ENCODE measurements at regions not wholly inside any gene's neighbourhood (a gene's known extent, or its start where the extent isn't known, plus 50 kb on each side); places are given as distances from the start of the nearest gene placed in this dataset.

DNA sequence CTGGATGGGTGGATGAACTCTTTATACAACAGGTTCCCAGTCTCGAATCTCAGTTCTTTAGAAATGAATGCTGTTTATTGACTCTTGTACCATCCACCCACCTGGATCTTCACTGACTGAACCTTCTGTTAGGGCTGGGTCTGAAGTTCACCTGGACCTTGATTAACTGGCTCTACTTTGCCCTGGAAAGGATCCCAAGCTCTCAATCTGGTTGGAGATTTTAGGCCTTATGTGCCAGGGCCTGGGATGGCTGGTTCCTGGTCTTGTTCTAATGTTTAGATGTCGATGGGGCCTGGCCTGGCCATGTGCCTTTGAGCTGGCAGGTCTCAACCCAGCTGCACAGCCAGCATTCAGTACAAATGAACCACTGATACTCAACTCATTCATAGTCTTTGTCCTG lies 76.5 kb upstream of the MED13L start:
- Histone ChIP-seq H3K4me1 (ENCODE audit: control insufficient read depth in 4 of 4, insufficient read depth in 4 of 4, low read length in 3 of 4) (peaks cover 5 to 33% (median 27%) of the 10 kb centered on the region in 4 donors), H3K9ac (ENCODE audit: low read depth in 1 of 2, low read length in 2 of 2) (no peak overlapping the region), H3K27ac (ENCODE audit: low read depth in 1 of 2, low read length in 2 of 2) (peak overlapping the region; percentile 51 to 66), H3K27me3 (ENCODE audit: control insufficient read depth in 4 of 4, insufficient read depth in 4 of 4, low read length in 3 of 4) (no peaks in the 10 kb centered on the region), H3K9me3 (ENCODE audit: control insufficient read depth in 4 of 4, low read length in 3 of 4) (no peaks in the 10 kb centered on the region), H3K4me3 (ENCODE audit: low read depth in 1 of 3, low read length in 3 of 3) (no peak overlapping the region), H3K36me3 (ENCODE audit: control insufficient read depth in 4 of 4, insufficient read depth in 3 of 4, low read depth in 1 of 4, low read length in 3 of 4) (no peaks in the 10 kb centered on the region)
- WGBS = 39% methylated on average over 2 of the region's 2 CpGs
- DNase-seq (ENCODE audit: low spot score) = no peak
- TF ChIP-seq NR2F2 (IDR thresholded peaks at IDR 0.05) (no peak), EGR1 (IDR thresholded peaks at IDR 0.05; ENCODE audit: low read depth in 2 of 2) (peak; percentile 65 to 93), HNF4A (conservative IDR thresholded peaks at IDR 0.05) (peak; percentile 98), HNF4G (IDR thresholded peaks at IDR 0.05) (peak; percentile 93), SP1 (IDR thresholded peaks at IDR 0.05) (peak; percentile 92), GABPA (IDR thresholded peaks at IDR 0.05 in 1 of 2, conservative IDR thresholded peaks at IDR 0.05 in 1 of 2) (no peak), FOXA2 (IDR thresholded peaks at IDR 0.05) (peak; percentile 77), YY1 (IDR thresholded peaks at IDR 0.05) (peak; percentile 72), RAD21 (IDR thresholded peaks at IDR 0.05) (peak; percentile 48 to 68), FOXA1 (IDR thresholded peaks at IDR 0.05) (peak; percentile 66), JUND (IDR thresholded peaks at IDR 0.05) (peak; percentile 34 to 87), RXRA (IDR thresholded peaks at IDR 0.05) (peak; percentile 84 to 89)
- TF ChIP-seq, protein P1, sequence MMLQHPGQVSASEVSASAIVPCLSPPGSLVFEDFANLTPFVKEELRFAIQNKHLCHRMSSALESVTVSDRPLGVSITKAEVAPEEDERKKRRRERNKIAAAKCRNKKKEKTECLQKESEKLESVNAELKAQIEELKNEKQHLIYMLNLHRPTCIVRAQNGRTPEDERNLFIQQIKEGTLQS (IDR thresholded peaks at IDR 0.05) = no peak
- TF ChIP-seq, protein P2, sequence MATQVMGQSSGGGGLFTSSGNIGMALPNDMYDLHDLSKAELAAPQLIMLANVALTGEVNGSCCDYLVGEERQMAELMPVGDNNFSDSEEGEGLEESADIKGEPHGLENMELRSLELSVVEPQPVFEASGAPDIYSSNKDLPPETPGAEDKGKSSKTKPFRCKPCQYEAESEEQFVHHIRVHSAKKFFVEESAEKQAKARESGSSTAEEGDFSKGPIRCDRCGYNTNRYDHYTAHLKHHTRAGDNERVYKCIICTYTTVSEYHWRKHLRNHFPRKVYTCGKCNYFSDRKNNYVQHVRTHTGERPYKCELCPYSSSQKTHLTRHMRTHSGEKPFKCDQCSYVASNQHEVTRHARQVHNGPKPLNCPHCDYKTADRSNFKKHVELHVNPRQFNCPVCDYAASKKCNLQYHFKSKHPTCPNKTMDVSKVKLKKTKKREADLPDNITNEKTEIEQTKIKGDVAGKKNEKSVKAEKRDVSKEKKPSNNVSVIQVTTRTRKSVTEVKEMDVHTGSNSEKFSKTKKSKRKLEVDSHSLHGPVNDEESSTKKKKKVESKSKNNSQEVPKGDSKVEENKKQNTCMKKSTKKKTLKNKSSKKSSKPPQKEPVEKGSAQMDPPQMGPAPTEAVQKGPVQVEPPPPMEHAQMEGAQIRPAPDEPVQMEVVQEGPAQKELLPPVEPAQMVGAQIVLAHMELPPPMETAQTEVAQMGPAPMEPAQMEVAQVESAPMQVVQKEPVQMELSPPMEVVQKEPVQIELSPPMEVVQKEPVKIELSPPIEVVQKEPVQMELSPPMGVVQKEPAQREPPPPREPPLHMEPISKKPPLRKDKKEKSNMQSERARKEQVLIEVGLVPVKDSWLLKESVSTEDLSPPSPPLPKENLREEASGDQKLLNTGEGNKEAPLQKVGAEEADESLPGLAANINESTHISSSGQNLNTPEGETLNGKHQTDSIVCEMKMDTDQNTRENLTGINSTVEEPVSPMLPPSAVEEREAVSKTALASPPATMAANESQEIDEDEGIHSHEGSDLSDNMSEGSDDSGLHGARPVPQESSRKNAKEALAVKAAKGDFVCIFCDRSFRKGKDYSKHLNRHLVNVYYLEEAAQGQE (IDR thresholded peaks at IDR 0.05) = peak; percentile 49
- TF ChIP-seq, protein P3, sequence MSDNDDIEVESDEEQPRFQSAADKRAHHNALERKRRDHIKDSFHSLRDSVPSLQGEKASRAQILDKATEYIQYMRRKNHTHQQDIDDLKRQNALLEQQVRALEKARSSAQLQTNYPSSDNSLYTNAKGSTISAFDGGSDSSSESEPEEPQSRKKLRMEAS (IDR thresholded peaks at IDR 0.05) = peak; percentile 97
- TF ChIP-seq, protein P4, sequence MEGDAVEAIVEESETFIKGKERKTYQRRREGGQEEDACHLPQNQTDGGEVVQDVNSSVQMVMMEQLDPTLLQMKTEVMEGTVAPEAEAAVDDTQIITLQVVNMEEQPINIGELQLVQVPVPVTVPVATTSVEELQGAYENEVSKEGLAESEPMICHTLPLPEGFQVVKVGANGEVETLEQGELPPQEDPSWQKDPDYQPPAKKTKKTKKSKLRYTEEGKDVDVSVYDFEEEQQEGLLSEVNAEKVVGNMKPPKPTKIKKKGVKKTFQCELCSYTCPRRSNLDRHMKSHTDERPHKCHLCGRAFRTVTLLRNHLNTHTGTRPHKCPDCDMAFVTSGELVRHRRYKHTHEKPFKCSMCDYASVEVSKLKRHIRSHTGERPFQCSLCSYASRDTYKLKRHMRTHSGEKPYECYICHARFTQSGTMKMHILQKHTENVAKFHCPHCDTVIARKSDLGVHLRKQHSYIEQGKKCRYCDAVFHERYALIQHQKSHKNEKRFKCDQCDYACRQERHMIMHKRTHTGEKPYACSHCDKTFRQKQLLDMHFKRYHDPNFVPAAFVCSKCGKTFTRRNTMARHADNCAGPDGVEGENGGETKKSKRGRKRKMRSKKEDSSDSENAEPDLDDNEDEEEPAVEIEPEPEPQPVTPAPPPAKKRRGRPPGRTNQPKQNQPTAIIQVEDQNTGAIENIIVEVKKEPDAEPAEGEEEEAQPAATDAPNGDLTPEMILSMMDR (IDR thresholded peaks at IDR 0.05; ENCODE audit: low read depth, low read length, missing input control) = no peak
- TF ChIP-seq, protein P5, sequence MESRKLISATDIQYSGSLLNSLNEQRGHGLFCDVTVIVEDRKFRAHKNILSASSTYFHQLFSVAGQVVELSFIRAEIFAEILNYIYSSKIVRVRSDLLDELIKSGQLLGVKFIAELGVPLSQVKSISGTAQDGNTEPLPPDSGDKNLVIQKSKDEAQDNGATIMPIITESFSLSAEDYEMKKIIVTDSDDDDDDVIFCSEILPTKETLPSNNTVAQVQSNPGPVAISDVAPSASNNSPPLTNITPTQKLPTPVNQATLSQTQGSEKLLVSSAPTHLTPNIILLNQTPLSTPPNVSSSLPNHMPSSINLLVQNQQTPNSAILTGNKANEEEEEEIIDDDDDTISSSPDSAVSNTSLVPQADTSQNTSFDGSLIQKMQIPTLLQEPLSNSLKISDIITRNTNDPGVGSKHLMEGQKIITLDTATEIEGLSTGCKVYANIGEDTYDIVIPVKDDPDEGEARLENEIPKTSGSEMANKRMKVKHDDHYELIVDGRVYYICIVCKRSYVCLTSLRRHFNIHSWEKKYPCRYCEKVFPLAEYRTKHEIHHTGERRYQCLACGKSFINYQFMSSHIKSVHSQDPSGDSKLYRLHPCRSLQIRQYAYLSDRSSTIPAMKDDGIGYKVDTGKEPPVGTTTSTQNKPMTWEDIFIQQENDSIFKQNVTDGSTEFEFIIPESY (IDR thresholded peaks at IDR 0.05) = peak; percentile 82
